ENCODE measurements at regions not wholly inside any gene's neighbourhood (a gene's known extent, or its start where the extent isn't known, plus 50 kb on each side); places are given as distances from the start of the nearest gene placed in this dataset.

GRCh38 chr2:12331698-12332097 is 385.0 kb upstream of the TRIB2 start:
- no peak for DNase-seq (ENCODE audit: low read depth)

GRCh38 chr2:12333293-12333692 is 383.4 kb upstream of the TRIB2 start:
- DNase-seq (ENCODE audit: low read depth), result no peak
- no peak overlapping the region for H3K4me3 ChIP-seq (ENCODE audit: low read length)
- no peak for TF ChIP-seq CTCF (conservative IDR thresholded peaks at IDR 0.05; ENCODE audit: low read length)

More at GRCh38 chr2:12331698-12332097, 385.0 kb upstream of the TRIB2 start:
- H3K4me3 ChIP-seq (ENCODE audit: low read length), result no peak overlapping the region
- no peak for TF ChIP-seq CTCF (conservative IDR thresholded peaks at IDR 0.05; ENCODE audit: low read length)

- no peak overlapping the region for H3K4me3 ChIP-seq (ENCODE audit: low read length)
- TF ChIP-seq CTCF (conservative IDR thresholded peaks at IDR 0.05; ENCODE audit: low read length), result no peak
- no peak for DNase-seq (ENCODE audit: low read depth)
These were observed 382.2 kb upstream of the TRIB2 start for GRCh38 chr2:12334412-12334966.

GRCh38 chr2:12335131-12335530 is 381.6 kb upstream of the TRIB2 start:
- H3K4me3 ChIP-seq (ENCODE audit: low read length), result no peak overlapping the region
- no peak for TF ChIP-seq CTCF (conservative IDR thresholded peaks at IDR 0.05; ENCODE audit: low read length)
- DNase-seq (ENCODE audit: low read depth), result no peak

- no peak for DNase-seq (ENCODE audit: low read depth)
- no peak overlapping the region for H3K4me3 ChIP-seq (ENCODE audit: low read length)
- no peak for TF ChIP-seq CTCF (conservative IDR thresholded peaks at IDR 0.05; ENCODE audit: low read length)
These were observed 380.7 kb upstream of the TRIB2 start for GRCh38 chr2:12335995-12336394.

GRCh38 chr2:12338946-12339697 is 377.6 kb upstream of the TRIB2 start:
- no peak for TF ChIP-seq CTCF (conservative IDR thresholded peaks at IDR 0.05; ENCODE audit: low read length)
- H3K4me3 ChIP-seq (ENCODE audit: low read length), result no peak overlapping the region

GRCh38 chr2:12340164-12340563 is 376.6 kb upstream of the TRIB2 start:
- H3K4me3 ChIP-seq (ENCODE audit: low read length), result no peak overlapping the region
- no peak for TF ChIP-seq CTCF (conservative IDR thresholded peaks at IDR 0.05; ENCODE audit: low read length)
- peak; percentile 80 for DNase-seq (ENCODE audit: low read depth)

More at GRCh38 chr2:12338946-12339697, 377.6 kb upstream of the TRIB2 start:
- no peak for DNase-seq (ENCODE audit: low read depth)

Measured in AG10803 (cell line).